ENCODE measurements at regions not wholly inside any gene's neighbourhood (a gene's known extent, or its start where the extent isn't known, plus 50 kb on each side); places are given as distances from the start of the nearest gene placed in this dataset.

- H3K36me3 ChIP-seq (replicated peaks; ENCODE audit: insufficient read depth, low read depth), result no peaks in the 10 kb centered on the region
- no peaks in the 10 kb centered on the region for H4K20me1 ChIP-seq (ENCODE audit: insufficient read depth, poor library complexity, severe bottlenecking)
- no peaks in the 10 kb centered on the region for H3K79me2 ChIP-seq
- no peaks in the 10 kb centered on the region for H3K9me2 ChIP-seq (replicated peaks; ENCODE audit: insufficient read depth)
- no peak overlapping the region for H2AFZ ChIP-seq
- H3K4me1 ChIP-seq (ENCODE audit: insufficient read depth), result peaks cover 14% of the 10 kb centered on the region
- TF ChIP-seq EZH2 (IDR thresholded peaks at IDR 0.05; ENCODE audit: borderline replicate concordance) (no peak), CTCF (IDR thresholded peaks at IDR 0.05; ENCODE audit: poor library complexity) (no peak), EZH2phosphoT487 (IDR thresholded peaks at IDR 0.05; ENCODE audit: low read depth, severe bottlenecking, unreplicated experiment) (no peak)
- H3K27me3 ChIP-seq, result no peaks in the 10 kb centered on the region
- no peak overlapping the region for H3K4me3 ChIP-seq
- no peak overlapping the region for H3K4me2 ChIP-seq
- no peaks in the 10 kb centered on the region for H3K9me3 ChIP-seq (ENCODE audit: low read depth)
- DNase-seq (ENCODE audit: low spot score), result no peak
- H3K27ac ChIP-seq, result no peak overlapping the region
- 93% methylated on average over 5 of the region's 5 CpGs for WGBS (ENCODE audit: low lambda C conversion rate, missing lambda C conversion rate)
Observed at GRCh38 chr1:229067546-229067945, 203.4 kb upstream of the RAB4A start.

GRCh38 chr1:229068270-229068987, 202.5 kb upstream of the RAB4A start:
- Histone ChIP-seq H3K27ac (no peak overlapping the region), H4K20me1 (ENCODE audit: insufficient read depth, poor library complexity, severe bottlenecking) (no peaks in the 10 kb centered on the region), H3K4me2 (no peak overlapping the region), H3K9me3 (ENCODE audit: low read depth) (no peaks in the 10 kb centered on the region), H2AFZ (no peak overlapping the region), H3K27me3 (no peaks in the 10 kb centered on the region), H3K4me3 (no peak overlapping the region), H3K79me2 (no peaks in the 10 kb centered on the region), H3K4me1 (ENCODE audit: insufficient read depth) (peaks cover 14% of the 10 kb centered on the region), H3K36me3 (replicated peaks; ENCODE audit: insufficient read depth, low read depth) (no peaks in the 10 kb centered on the region), H3K9me2 (replicated peaks; ENCODE audit: insufficient read depth) (no peaks in the 10 kb centered on the region)
- 67% methylated on average over 7 of the region's 7 CpGs for WGBS (ENCODE audit: low lambda C conversion rate, missing lambda C conversion rate)
- no peak for TF ChIP-seq CTCF (IDR thresholded peaks at IDR 0.05; ENCODE audit: poor library complexity)
- TF ChIP-seq EZH2phosphoT487 (IDR thresholded peaks at IDR 0.05; ENCODE audit: low read depth, severe bottlenecking, unreplicated experiment), result no peak
- TF ChIP-seq EZH2 (IDR thresholded peaks at IDR 0.05; ENCODE audit: borderline replicate concordance), result no peak
- DNase-seq (ENCODE audit: low spot score), result no peak

- TF ChIP-seq CTCF (IDR thresholded peaks at IDR 0.05; ENCODE audit: poor library complexity) (no peak), EZH2 (IDR thresholded peaks at IDR 0.05; ENCODE audit: borderline replicate concordance) (no peak), EZH2phosphoT487 (IDR thresholded peaks at IDR 0.05; ENCODE audit: low read depth, severe bottlenecking, unreplicated experiment) (no peak)
- H3K4me1 ChIP-seq (ENCODE audit: insufficient read depth), result peaks cover 14% of the 10 kb centered on the region
Observed at GRCh38 chr1:229069176-229069575, 201.7 kb upstream of the RAB4A start.

More at GRCh38 chr1:229069176-229069575, 201.7 kb upstream of the RAB4A start:
- Histone ChIP-seq H4K20me1 (ENCODE audit: insufficient read depth, poor library complexity, severe bottlenecking) (no peaks in the 10 kb centered on the region), H3K9me3 (ENCODE audit: low read depth) (no peaks in the 10 kb centered on the region), H3K27ac (no peak overlapping the region), H2AFZ (no peak overlapping the region), H3K27me3 (no peaks in the 10 kb centered on the region), H3K4me3 (no peak overlapping the region), H3K79me2 (no peaks in the 10 kb centered on the region), H3K36me3 (replicated peaks; ENCODE audit: insufficient read depth, low read depth) (no peaks in the 10 kb centered on the region), H3K9me2 (replicated peaks; ENCODE audit: insufficient read depth) (no peaks in the 10 kb centered on the region), H3K4me2 (no peak overlapping the region)
- DNase-seq (ENCODE audit: low spot score), result no peak

Data from hepatocyte (in vitro differentiated cells).